ENCODE measurements at regions not wholly inside any gene's neighbourhood (a gene's known extent, or its start where the extent isn't known, plus 50 kb on each side); places are given as distances from the start of the nearest gene placed in this dataset.

DNA sequence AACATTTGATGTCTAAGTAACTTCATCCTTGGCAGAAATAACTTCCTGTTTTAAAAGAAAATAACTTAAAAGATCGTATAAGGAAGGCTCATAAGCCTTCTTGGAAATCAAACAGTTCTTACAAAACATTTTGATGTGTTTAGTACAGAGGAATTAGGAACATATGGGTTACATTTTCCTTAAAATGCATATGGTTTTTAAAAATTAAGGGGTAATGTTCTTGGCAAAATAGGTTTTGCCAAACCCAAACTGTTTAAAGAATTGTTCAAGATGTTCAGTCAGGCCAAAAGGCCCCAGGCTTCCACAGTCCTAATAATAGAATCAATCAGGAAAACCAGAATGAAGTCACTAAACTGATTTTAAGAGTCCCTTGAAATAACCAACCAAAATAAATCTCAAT is 142.7 kb upstream of the SLC35B3 start:
- TF ChIP-seq, protein P1, sequence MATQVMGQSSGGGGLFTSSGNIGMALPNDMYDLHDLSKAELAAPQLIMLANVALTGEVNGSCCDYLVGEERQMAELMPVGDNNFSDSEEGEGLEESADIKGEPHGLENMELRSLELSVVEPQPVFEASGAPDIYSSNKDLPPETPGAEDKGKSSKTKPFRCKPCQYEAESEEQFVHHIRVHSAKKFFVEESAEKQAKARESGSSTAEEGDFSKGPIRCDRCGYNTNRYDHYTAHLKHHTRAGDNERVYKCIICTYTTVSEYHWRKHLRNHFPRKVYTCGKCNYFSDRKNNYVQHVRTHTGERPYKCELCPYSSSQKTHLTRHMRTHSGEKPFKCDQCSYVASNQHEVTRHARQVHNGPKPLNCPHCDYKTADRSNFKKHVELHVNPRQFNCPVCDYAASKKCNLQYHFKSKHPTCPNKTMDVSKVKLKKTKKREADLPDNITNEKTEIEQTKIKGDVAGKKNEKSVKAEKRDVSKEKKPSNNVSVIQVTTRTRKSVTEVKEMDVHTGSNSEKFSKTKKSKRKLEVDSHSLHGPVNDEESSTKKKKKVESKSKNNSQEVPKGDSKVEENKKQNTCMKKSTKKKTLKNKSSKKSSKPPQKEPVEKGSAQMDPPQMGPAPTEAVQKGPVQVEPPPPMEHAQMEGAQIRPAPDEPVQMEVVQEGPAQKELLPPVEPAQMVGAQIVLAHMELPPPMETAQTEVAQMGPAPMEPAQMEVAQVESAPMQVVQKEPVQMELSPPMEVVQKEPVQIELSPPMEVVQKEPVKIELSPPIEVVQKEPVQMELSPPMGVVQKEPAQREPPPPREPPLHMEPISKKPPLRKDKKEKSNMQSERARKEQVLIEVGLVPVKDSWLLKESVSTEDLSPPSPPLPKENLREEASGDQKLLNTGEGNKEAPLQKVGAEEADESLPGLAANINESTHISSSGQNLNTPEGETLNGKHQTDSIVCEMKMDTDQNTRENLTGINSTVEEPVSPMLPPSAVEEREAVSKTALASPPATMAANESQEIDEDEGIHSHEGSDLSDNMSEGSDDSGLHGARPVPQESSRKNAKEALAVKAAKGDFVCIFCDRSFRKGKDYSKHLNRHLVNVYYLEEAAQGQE (IDR thresholded peaks at IDR 0.05; ENCODE audit: low read depth) = no peak
- TF ChIP-seq EZH2 (IDR thresholded peaks at IDR 0.05) (no peak), RAD21 (IDR thresholded peaks at IDR 0.05; ENCODE audit: low read depth) (no peak), JUND (IDR thresholded peaks at IDR 0.05) (no peak), POLR2AphosphoS5 (IDR thresholded peaks at IDR 0.05; ENCODE audit: low read depth, low read length) (no peak)
- TF ChIP-seq, protein P2, sequence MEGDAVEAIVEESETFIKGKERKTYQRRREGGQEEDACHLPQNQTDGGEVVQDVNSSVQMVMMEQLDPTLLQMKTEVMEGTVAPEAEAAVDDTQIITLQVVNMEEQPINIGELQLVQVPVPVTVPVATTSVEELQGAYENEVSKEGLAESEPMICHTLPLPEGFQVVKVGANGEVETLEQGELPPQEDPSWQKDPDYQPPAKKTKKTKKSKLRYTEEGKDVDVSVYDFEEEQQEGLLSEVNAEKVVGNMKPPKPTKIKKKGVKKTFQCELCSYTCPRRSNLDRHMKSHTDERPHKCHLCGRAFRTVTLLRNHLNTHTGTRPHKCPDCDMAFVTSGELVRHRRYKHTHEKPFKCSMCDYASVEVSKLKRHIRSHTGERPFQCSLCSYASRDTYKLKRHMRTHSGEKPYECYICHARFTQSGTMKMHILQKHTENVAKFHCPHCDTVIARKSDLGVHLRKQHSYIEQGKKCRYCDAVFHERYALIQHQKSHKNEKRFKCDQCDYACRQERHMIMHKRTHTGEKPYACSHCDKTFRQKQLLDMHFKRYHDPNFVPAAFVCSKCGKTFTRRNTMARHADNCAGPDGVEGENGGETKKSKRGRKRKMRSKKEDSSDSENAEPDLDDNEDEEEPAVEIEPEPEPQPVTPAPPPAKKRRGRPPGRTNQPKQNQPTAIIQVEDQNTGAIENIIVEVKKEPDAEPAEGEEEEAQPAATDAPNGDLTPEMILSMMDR (IDR thresholded peaks at IDR 0.05 in 2 of 3, conservative IDR thresholded peaks at IDR 0.05 in 1 of 3; ENCODE audit: borderline replicate concordance in 1 of 3, insufficient read depth in 1 of 3, low read depth in 2 of 3, low read length in 2 of 3) = no peak
